IPS-18a (cell line): ENCODE measurements at regions not wholly inside any gene's neighbourhood (a gene's known extent, or its start where the extent isn't known, plus 50 kb on each side); places are given as distances from the start of the nearest gene placed in this dataset.

ENCODE experiments used
- H3K27ac ChIP-seq: one replicate; pipeline ENCODE4 v1.5.1; 2013; ENCODE audit warnings: low read length
- H3K27me3 ChIP-seq: one replicate; pipeline ENCODE4 v1.6.1; 2013; ENCODE audit warnings: mild to moderate bottlenecking, low read length; ENCODE audit not compliant: control insufficient read depth, insufficient read depth
- H3K36me3 ChIP-seq: one replicate; pipeline ENCODE4 v1.6.1; 2013; ENCODE audit warnings: low read depth, low read length; ENCODE audit not compliant: control insufficient read depth
- H3K4me1 ChIP-seq: one replicate; pipeline ENCODE4 v1.6.1; 2013; ENCODE audit warnings: low read depth, low read length; ENCODE audit not compliant: control insufficient read depth
- H3K4me3 ChIP-seq: one replicate; pipeline ENCODE4 v1.5.1; 2013; ENCODE audit warnings: low read length
- H3K9ac ChIP-seq: one replicate; pipeline ENCODE4 v1.6.1; 2013; ENCODE audit warnings: mild to moderate bottlenecking, low read length, moderate library complexity
- H3K9me3 ChIP-seq: one replicate; pipeline ENCODE4 v1.6.1; 2013; ENCODE audit warnings: low read depth, low read length; ENCODE audit not compliant: control insufficient read depth

GRCh38 chr1:87549738-87550137, 221.1 kb downstream of the LMO4 start:
- Histone ChIP-seq H3K27me3 (no peaks in the 10 kb centered on the region), H3K36me3 (no peaks in the 10 kb centered on the region), H3K4me3 (no peak overlapping the region), H3K4me1 (no peaks in the 10 kb centered on the region), H3K27ac (no peak overlapping the region), H3K9me3 (no peaks in the 10 kb centered on the region), H3K9ac (no peak overlapping the region)

- H3K4me1 ChIP-seq = no peaks in the 10 kb centered on the region
- no peak overlapping the region for H3K27ac ChIP-seq
- H3K9ac ChIP-seq = no peak overlapping the region
- no peaks in the 10 kb centered on the region for H3K36me3 ChIP-seq
- H3K4me3 ChIP-seq = no peak overlapping the region
- H3K27me3 ChIP-seq = no peaks in the 10 kb centered on the region
- no peaks in the 10 kb centered on the region for H3K9me3 ChIP-seq
Measured at GRCh38 chr1:87553511-87553910, 224.8 kb downstream of the LMO4 start.

GRCh38 chr1:87555366-87555765, 226.7 kb downstream of the LMO4 start:
- Histone ChIP-seq H3K9ac (no peak overlapping the region), H3K27me3 (no peaks in the 10 kb centered on the region), H3K4me1 (no peaks in the 10 kb centered on the region), H3K36me3 (no peaks in the 10 kb centered on the region), H3K4me3 (no peak overlapping the region), H3K27ac (no peak overlapping the region), H3K9me3 (no peaks in the 10 kb centered on the region)

- H3K36me3 ChIP-seq = no peaks in the 10 kb centered on the region
- H3K27ac ChIP-seq = no peak overlapping the region
- H3K9me3 ChIP-seq = no peaks in the 10 kb centered on the region
- H3K4me1 ChIP-seq = no peaks in the 10 kb centered on the region
- H3K9ac ChIP-seq = no peak overlapping the region
- H3K4me3 ChIP-seq = no peak overlapping the region
- H3K27me3 ChIP-seq = no peaks in the 10 kb centered on the region
Measured at GRCh38 chr1:87556326-87556725, 227.6 kb downstream of the LMO4 start.

GRCh38 chr1:87558921-87559320, 230.2 kb downstream of the LMO4 start:
- no peaks in the 10 kb centered on the region for H3K9me3 ChIP-seq
- H3K36me3 ChIP-seq = no peaks in the 10 kb centered on the region
- no peaks in the 10 kb centered on the region for H3K27me3 ChIP-seq
- no peak overlapping the region for H3K27ac ChIP-seq
- H3K9ac ChIP-seq = no peak overlapping the region
- H3K4me1 ChIP-seq = no peaks in the 10 kb centered on the region
- H3K4me3 ChIP-seq = no peak overlapping the region

- H3K9me3 ChIP-seq = no peaks in the 10 kb centered on the region
- no peaks in the 10 kb centered on the region for H3K36me3 ChIP-seq
Measured at GRCh38 chr1:87560137-87560536, 231.5 kb downstream of the LMO4 start.

GRCh38 chr1:87560601-87561360, 232.1 kb downstream of the LMO4 start:
- H3K27me3 ChIP-seq = no peaks in the 10 kb centered on the region
- H3K36me3 ChIP-seq = no peaks in the 10 kb centered on the region
- no peaks in the 10 kb centered on the region for H3K4me1 ChIP-seq

More at GRCh38 chr1:87560137-87560536, 231.5 kb downstream of the LMO4 start:
- H3K4me1 ChIP-seq = no peaks in the 10 kb centered on the region
- no peak overlapping the region for H3K9ac ChIP-seq
- no peak overlapping the region for H3K27ac ChIP-seq
- no peak overlapping the region for H3K4me3 ChIP-seq
- no peaks in the 10 kb centered on the region for H3K27me3 ChIP-seq

GRCh38 chr1:87563211-87563610, 234.5 kb downstream of the LMO4 start:
- Histone ChIP-seq H3K4me3 (no peak overlapping the region), H3K27me3 (no peaks in the 10 kb centered on the region)

More at GRCh38 chr1:87560601-87561360, 232.1 kb downstream of the LMO4 start:
- Histone ChIP-seq H3K27ac (no peak overlapping the region), H3K4me3 (no peak overlapping the region), H3K9ac (no peak overlapping the region), H3K9me3 (no peaks in the 10 kb centered on the region)

GRCh38 chr1:87565861-87566260, 237.2 kb downstream of the LMO4 start:
- H3K9ac ChIP-seq = no peak overlapping the region
- no peaks in the 10 kb centered on the region for H3K36me3 ChIP-seq
- H3K4me1 ChIP-seq = no peaks in the 10 kb centered on the region

More at GRCh38 chr1:87563211-87563610, 234.5 kb downstream of the LMO4 start:
- H3K9me3 ChIP-seq = no peaks in the 10 kb centered on the region
- no peak overlapping the region for H3K9ac ChIP-seq
- no peaks in the 10 kb centered on the region for H3K4me1 ChIP-seq
- no peaks in the 10 kb centered on the region for H3K36me3 ChIP-seq
- H3K27ac ChIP-seq = no peak overlapping the region

GRCh38 chr1:87568005-87568404, 239.3 kb downstream of the LMO4 start:
- H3K36me3 ChIP-seq = no peaks in the 10 kb centered on the region

More at GRCh38 chr1:87565861-87566260, 237.2 kb downstream of the LMO4 start:
- Histone ChIP-seq H3K27ac (no peak overlapping the region), H3K27me3 (no peaks in the 10 kb centered on the region), H3K4me3 (no peak overlapping the region), H3K9me3 (no peaks in the 10 kb centered on the region)

GRCh38 chr1:87568911-87569310, 240.2 kb downstream of the LMO4 start:
- Histone ChIP-seq H3K27ac (no peak overlapping the region), H3K36me3 (no peaks in the 10 kb centered on the region), H3K4me3 (no peak overlapping the region), H3K4me1 (no peaks in the 10 kb centered on the region), H3K9ac (no peak overlapping the region), H3K9me3 (no peaks in the 10 kb centered on the region), H3K27me3 (no peaks in the 10 kb centered on the region)

More at GRCh38 chr1:87568005-87568404, 239.3 kb downstream of the LMO4 start:
- no peaks in the 10 kb centered on the region for H3K4me1 ChIP-seq
- no peaks in the 10 kb centered on the region for H3K9me3 ChIP-seq
- H3K9ac ChIP-seq = no peak overlapping the region
- H3K27ac ChIP-seq = no peak overlapping the region
- no peak overlapping the region for H3K4me3 ChIP-seq
- no peaks in the 10 kb centered on the region for H3K27me3 ChIP-seq

- H3K27ac ChIP-seq = no peak overlapping the region
- H3K9ac ChIP-seq = no peak overlapping the region
- no peak overlapping the region for H3K4me3 ChIP-seq
- no peaks in the 10 kb centered on the region for H3K27me3 ChIP-seq
- no peaks in the 10 kb centered on the region for H3K4me1 ChIP-seq
- H3K9me3 ChIP-seq = no peaks in the 10 kb centered on the region
- no peaks in the 10 kb centered on the region for H3K36me3 ChIP-seq
Measured at GRCh38 chr1:87572008-87572407, 243.3 kb downstream of the LMO4 start.
